ENCODE measurements at regions not wholly inside any gene's neighbourhood (a gene's known extent, or its start where the extent isn't known, plus 50 kb on each side); places are given as distances from the start of the nearest gene placed in this dataset.

- no peak for TF ChIP-seq MAX (IDR thresholded peaks at IDR 0.05; ENCODE audit: low read depth, low read length)
- TF ChIP-seq CTCF (IDR thresholded peaks at IDR 0.05; ENCODE audit: low read depth, low read length), result no peak
- no peak for TF ChIP-seq MYC (IDR thresholded peaks at IDR 0.05; ENCODE audit: low read depth, low read length)
- TF ChIP-seq POLR2A (IDR thresholded peaks at IDR 0.05; ENCODE audit: extremely low read depth, insufficient read length), result no peak
- no peak overlapping the region for H3K4me3 ChIP-seq (ENCODE audit: low read depth, low read length)
- no peak for DNase-seq (ENCODE audit: low read depth)
These were observed 378.5 kb downstream of the FGF9 start for GRCh38 chr13:22049384-22049783.

- no peak for DNase-seq (ENCODE audit: low read depth)
- no peak overlapping the region for H3K4me3 ChIP-seq (ENCODE audit: low read depth, low read length)
- no peak for TF ChIP-seq MAX (IDR thresholded peaks at IDR 0.05; ENCODE audit: low read depth, low read length)
- no peak for TF ChIP-seq POLR2A (IDR thresholded peaks at IDR 0.05; ENCODE audit: extremely low read depth, insufficient read length)
These were observed 380.2 kb downstream of the FGF9 start for GRCh38 chr13:22050951-22051563.

GRCh38 chr13:22053053-22053452 is 382.2 kb downstream of the FGF9 start:
- DNase-seq (ENCODE audit: low read depth), result no peak
- no peak for TF ChIP-seq MYC (IDR thresholded peaks at IDR 0.05; ENCODE audit: low read depth, low read length)
- no peak for TF ChIP-seq POLR2A (IDR thresholded peaks at IDR 0.05; ENCODE audit: extremely low read depth, insufficient read length)
- H3K4me3 ChIP-seq (ENCODE audit: low read depth, low read length), result no peak overlapping the region

GRCh38 chr13:22055259-22055658 is 384.4 kb downstream of the FGF9 start:
- DNase-seq (ENCODE audit: low read depth), result no peak
- no peak overlapping the region for H3K4me3 ChIP-seq (ENCODE audit: low read depth, low read length)
- TF ChIP-seq POLR2A (IDR thresholded peaks at IDR 0.05; ENCODE audit: extremely low read depth, insufficient read length) (no peak), MAX (IDR thresholded peaks at IDR 0.05; ENCODE audit: low read depth, low read length) (no peak), CTCF (IDR thresholded peaks at IDR 0.05; ENCODE audit: low read depth, low read length) (no peak), MYC (IDR thresholded peaks at IDR 0.05; ENCODE audit: low read depth, low read length) (no peak)

- DNase-seq (ENCODE audit: low read depth), result no peak
- no peak overlapping the region for H3K4me3 ChIP-seq (ENCODE audit: low read depth, low read length)
- TF ChIP-seq MAX (IDR thresholded peaks at IDR 0.05; ENCODE audit: low read depth, low read length), result no peak
- TF ChIP-seq CTCF (IDR thresholded peaks at IDR 0.05; ENCODE audit: low read depth, low read length), result no peak
- no peak for TF ChIP-seq MYC (IDR thresholded peaks at IDR 0.05; ENCODE audit: low read depth, low read length)
- TF ChIP-seq POLR2A (IDR thresholded peaks at IDR 0.05; ENCODE audit: extremely low read depth, insufficient read length), result no peak
These were observed 389.3 kb downstream of the FGF9 start for GRCh38 chr13:22060187-22060586.

GRCh38 chr13:22061371-22061805 is 390.5 kb downstream of the FGF9 start:
- H3K4me3 ChIP-seq (ENCODE audit: low read depth, low read length), result no peak overlapping the region
- no peak for TF ChIP-seq POLR2A (IDR thresholded peaks at IDR 0.05; ENCODE audit: extremely low read depth, insufficient read length)
- TF ChIP-seq MAX (IDR thresholded peaks at IDR 0.05; ENCODE audit: low read depth, low read length), result no peak
- no peak for TF ChIP-seq CTCF (IDR thresholded peaks at IDR 0.05; ENCODE audit: low read depth, low read length)
- TF ChIP-seq MYC (IDR thresholded peaks at IDR 0.05; ENCODE audit: low read depth, low read length), result no peak
- no peak for DNase-seq (ENCODE audit: low read depth)
